BLaER1 treated with 17β-estradiol and CSF1 and Interleukin-3, amounts not matched to agents 10 nM and 100 nM (cell line): ENCODE measurements at regions not wholly inside any gene's neighbourhood (a gene's known extent, or its start where the extent isn't known, plus 50 kb on each side); places are given as distances from the start of the nearest gene placed in this dataset.
A peak's percentile ranks its signal among the peaks of the same experiment; 100 is the strongest.

Experiments used
- H3K27ac ChIP-seq, 11 experiments: shearing (Covaris generic); formaldehyde crosslinking; 2 replicates each; pipeline ENCODE4 v1.8.1; 2022
- H3K27me3 ChIP-seq, 11 experiments: shearing (Covaris generic); formaldehyde crosslinking; 2 replicates each; pipeline ENCODE4 v1.8.1; 2022
- H3K36me3 ChIP-seq, 11 experiments: shearing (Covaris generic); formaldehyde crosslinking; 2 replicates each; pipeline ENCODE4 v1.8.1; 2022
- H3K4me1 ChIP-seq, 10 experiments: shearing (Covaris generic); formaldehyde crosslinking; 2 replicates each; pipeline ENCODE4 v1.8.1; 2022
- H3K4me2 ChIP-seq, 11 experiments: shearing (Covaris generic); formaldehyde crosslinking; 2 replicates each; pipeline ENCODE4 v1.8.1; 2022
- H3K4me3 ChIP-seq, 10 experiments: shearing (Covaris generic); formaldehyde crosslinking; 2 replicates each; pipeline ENCODE4 v1.8.1; 2022
- H3K9ac ChIP-seq, 11 experiments: shearing (Covaris generic); formaldehyde crosslinking; 2 replicates each; pipeline ENCODE4 v1.8.1; 2022
- H3K9me3 ChIP-seq, 11 experiments: shearing (Covaris generic); formaldehyde crosslinking; replicated peaks in 1 of 11; 2 replicates each; pipeline ENCODE4 v1.8.1; 2022
- H4K20me1 ChIP-seq, 11 experiments: shearing (Covaris generic); formaldehyde crosslinking; 2 replicates each; pipeline ENCODE4 v1.8.1; 2022
- Cebpa-rat ChIP-seq, 11 experiments: shearing (Covaris generic); IDR thresholded peaks; 2 replicates each; pipeline ENCODE4 v1.8.1; 2022

GRCh38 chr4:127578491-127578890, 54.3 kb upstream of the INTU start:
- Histone ChIP-seq H3K4me1 (peaks cover 0 to 23% (median 0%) of the 10 kb centered on the region in 10 experiments; a peak in 4 of 20 replicates), H3K9ac (no peak overlapping the region), H3K27me3 (no peaks in the 10 kb centered on the region), H4K20me1 (no peaks in the 10 kb centered on the region), H3K4me2 (no peak overlapping the region), H3K4me3 (no peak overlapping the region), H3K27ac (no peak overlapping the region), H3K36me3 (no peaks in the 10 kb centered on the region), H3K9me3 (0 out of 22 replicates have a peak, but pooled peaks cover 0 to 6% (median 0%) of the 10 kb centered on the region in 11 experiments)
- TF ChIP-seq Cebpa-rat (IDR thresholded peaks at IDR 0.05) = no peak

GRCh38 chr4:127578967-127579366, 53.8 kb upstream of the INTU start:
- Histone ChIP-seq H3K9me3 (0 out of 22 replicates have a peak, but pooled peaks cover 0 to 6% (median 0%) of the 10 kb centered on the region in 11 experiments), H3K27me3 (no peaks in the 10 kb centered on the region), H3K4me3 (no peak overlapping the region), H3K36me3 (no peaks in the 10 kb centered on the region), H3K4me1 (peaks cover 0 to 23% (median 0%) of the 10 kb centered on the region in 10 experiments; a peak in 4 of 20 replicates), H3K4me2 (peak overlapping the region in 1 of 11 experiments; percentile 57; a peak in 1 of 22 replicates), H3K9ac (no peak overlapping the region), H3K27ac (no peak overlapping the region), H4K20me1 (no peaks in the 10 kb centered on the region)
- no peak for TF ChIP-seq Cebpa-rat (IDR thresholded peaks at IDR 0.05)

GRCh38 chr4:127579821-127580220, 52.9 kb upstream of the INTU start:
- 0 out of 22 replicates have a peak, but pooled peaks cover 0 to 6% (median 0%) of the 10 kb centered on the region in 11 experiments for H3K9me3 ChIP-seq

GRCh38 chr4:127580300-127580699, 52.5 kb upstream of the INTU start:
- Histone ChIP-seq H3K9me3 (0 out of 22 replicates have a peak, but pooled peaks cover 0 to 6% (median 0%) of the 10 kb centered on the region in 11 experiments), H4K20me1 (no peaks in the 10 kb centered on the region), H3K4me2 (peak overlapping the region in 2 of 11 experiments; percentile 38 to 57; a peak in 4 of 22 replicates), H3K9ac (no peak overlapping the region), H3K36me3 (no peaks in the 10 kb centered on the region), H3K27me3 (no peaks in the 10 kb centered on the region), H3K4me3 (no peak overlapping the region), H3K4me1 (peaks cover 0 to 23% (median 0%) of the 10 kb centered on the region in 10 experiments; a peak in 4 of 20 replicates), H3K27ac (peak overlapping the region in 2 of 11 experiments; percentile 42 to 64; a peak in 3 of 22 replicates)
- TF ChIP-seq Cebpa-rat (IDR thresholded peaks at IDR 0.05) = peak in 2 of 11 experiments; percentile 34 to 70; a peak in 2 of 22 replicates

More at GRCh38 chr4:127579821-127580220, 52.9 kb upstream of the INTU start:
- Histone ChIP-seq H3K4me1 (peaks cover 0 to 23% (median 0%) of the 10 kb centered on the region in 10 experiments; a peak in 4 of 20 replicates), H3K27me3 (no peaks in the 10 kb centered on the region), H3K4me2 (peak overlapping the region in 2 of 11 experiments; percentile 38 to 57; a peak in 3 of 22 replicates), H4K20me1 (no peaks in the 10 kb centered on the region), H3K4me3 (no peak overlapping the region), H3K27ac (peak overlapping the region in 2 of 11 experiments; percentile 42 to 64; a peak in 3 of 22 replicates), H3K36me3 (no peaks in the 10 kb centered on the region), H3K9ac (no peak overlapping the region)
- TF ChIP-seq Cebpa-rat (IDR thresholded peaks at IDR 0.05) = no peak

- Histone ChIP-seq H3K9me3 (0 out of 22 replicates have a peak, but pooled peaks cover 0 to 6% (median 0%) of the 10 kb centered on the region in 11 experiments), H3K27me3 (no peaks in the 10 kb centered on the region), H3K4me1 (peaks cover 0 to 23% (median 0%) of the 10 kb centered on the region in 10 experiments; a peak in 4 of 20 replicates), H4K20me1 (no peaks in the 10 kb centered on the region), H3K4me2 (peak overlapping the region in 2 of 11 experiments; percentile 35 to 57; a peak in 4 of 22 replicates), H3K9ac (no peak overlapping the region), H3K36me3 (no peaks in the 10 kb centered on the region), H3K4me3 (no peak overlapping the region), H3K27ac (peak overlapping the region in 1 of 11 experiments; percentile 14; a peak in 2 of 22 replicates)
- no peak for TF ChIP-seq Cebpa-rat (IDR thresholded peaks at IDR 0.05)
These were observed 51.9 kb upstream of the INTU start for GRCh38 chr4:127580891-127581290.
